Left lung (tissue), 4 donors: ENCODE measurements at regions not wholly inside any gene's neighbourhood (a gene's known extent, or its start where the extent isn't known, plus 50 kb on each side); places are given as distances from the start of the nearest gene placed in this dataset.
A peak's percentile ranks its signal among the peaks of the same experiment; 100 is the strongest.

ENCODE experiments used
- ATAC-seq: fragments of 200-7000 bp; cut with Tn5 transposase; one replicate; pipeline ENCODE4 v1.9.1; 2020; ENCODE audit warnings: moderate library complexity
- DNase-seq, 4 donors: peaks; one replicate each; pipeline ENCODE4 v3.0.0-alpha.2; 2013 to 2020
- H3K27ac ChIP-seq, 2 donors: fragments of 200-600 bp; sonication (generic) in 1 of 2; one replicate each; pipeline versions ENCODE4 v1.5.0 to v1.8.0; 2020 to 2021
- H3K27me3 ChIP-seq, 2 donors: fragments of 200-600 bp; sonication (generic) in 1 of 2; one replicate each; pipeline versions ENCODE4 v1.5.0 to v1.8.0; 2020 to 2021
- H3K36me3 ChIP-seq, 2 donors: fragments of 200-600 bp; sonication (generic) in 1 of 2; one replicate each; pipeline versions ENCODE4 v1.5.0 to v1.8.0; 2020 to 2021
- H3K4me1 ChIP-seq, 2 donors: fragments of 200-600 bp; one replicate each; pipeline ENCODE4 v1.8.0; 2021
- H3K4me3 ChIP-seq, 2 donors: fragments of 200-600 bp; sonication (generic) in 1 of 2; one replicate each; pipeline versions ENCODE4 v1.5.0 to v1.8.0; 2020 to 2021; ENCODE audit warnings: mild to moderate bottlenecking in 1 of 2
- H3K9me3 ChIP-seq, 2 donors: fragments of 200-600 bp; sonication (generic) in 1 of 2; one replicate each; pipeline versions ENCODE4 v1.5.0 to v1.8.0; 2020 to 2021
- CTCF ChIP-seq, 2 donors: fragments of 200-600 bp; sonication (generic) in 1 of 2; IDR thresholded peaks; one replicate each; pipeline versions ENCODE4 v1.5.0 to v1.8.0; 2021; ENCODE audit warnings: antibody characterized with exemption in 2 of 2
- intact Hi-C, 2 donors: fragments of 100-400 bp; cut with DNase I; formaldehyde crosslinking; loops; one replicate each; pipeline versions ENCODE4 v1.11.2 to v1.14.2; 2022
- donor health status: DM: no; HTN: yes; CAD: no.
- donor health status: DM: no; HTN: no; CAD: no.

GRCh38 chr10:71127773-71128172 lies 84.6 kb upstream of the UNC5B start:
- ATAC-seq (no peak), DNase-seq (no peak)
- no peak for TF ChIP-seq CTCF (IDR thresholded peaks at IDR 0.05)
- no peaks in the 10 kb centered on the region for H3K9me3 ChIP-seq
- no peaks in the 10 kb centered on the region for H3K36me3 ChIP-seq
- H3K27me3 ChIP-seq = peaks cover 0 to 5% of the 10 kb centered on the region in 2 donors
- intact Hi-C loops = no loop called here
- H3K4me1 ChIP-seq = no peaks in the 10 kb centered on the region
- H3K27ac ChIP-seq = no peak overlapping the region
- no peak overlapping the region for H3K4me3 ChIP-seq

DNA sequence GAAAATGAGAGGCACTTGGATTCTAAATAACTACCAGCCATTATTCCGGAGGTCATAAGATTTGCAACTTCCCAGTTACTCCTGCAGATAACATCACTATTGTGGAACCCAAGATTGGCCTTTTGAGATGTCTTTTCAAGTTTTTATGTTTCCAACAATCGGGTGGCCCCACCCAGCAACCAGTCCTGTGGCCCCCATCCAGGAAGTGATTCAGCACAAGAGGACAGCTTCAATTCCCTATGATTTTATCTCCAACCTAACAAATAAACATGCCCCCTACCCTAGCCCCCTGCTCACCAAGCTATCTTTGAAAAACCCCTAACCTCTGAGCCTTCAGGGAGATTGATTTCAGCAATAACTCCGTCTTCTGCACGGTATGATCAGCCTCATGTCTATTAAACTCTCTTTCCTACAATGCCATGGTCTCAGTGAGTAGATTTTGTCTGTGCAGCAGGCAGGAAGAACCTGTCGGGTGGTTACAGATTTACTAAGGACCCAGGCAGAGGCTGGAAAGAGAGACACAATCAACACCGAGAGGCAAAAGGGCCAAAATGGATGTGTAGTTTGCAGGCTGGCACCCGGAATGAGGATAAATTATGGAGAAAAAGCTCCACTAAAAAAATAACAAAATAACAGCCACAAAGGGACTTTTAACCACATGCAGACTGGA lies 83.9 kb upstream of the UNC5B start:
- DNase-seq (no peak), ATAC-seq (no peak)
- no peak for TF ChIP-seq CTCF (IDR thresholded peaks at IDR 0.05)
- Histone ChIP-seq H3K4me3 (no peak overlapping the region), H3K27ac (no peak overlapping the region), H3K27me3 (peaks cover 0 to 5% of the 10 kb centered on the region in 2 donors), H3K4me1 (no peaks in the 10 kb centered on the region), H3K9me3 (no peaks in the 10 kb centered on the region), H3K36me3 (no peaks in the 10 kb centered on the region)
- intact Hi-C loops = no loop called here

GRCh38 chr10:71131096-71131495 lies 81.3 kb upstream of the UNC5B start:
- intact Hi-C loops = no loop called here
- DNase-seq = no peak
- Histone ChIP-seq H3K4me1 (no peaks in the 10 kb centered on the region), H3K4me3 (no peak overlapping the region), H3K27me3 (peaks cover 0 to 1% of the 10 kb centered on the region in 2 donors), H3K36me3 (no peaks in the 10 kb centered on the region), H3K9me3 (no peaks in the 10 kb centered on the region), H3K27ac (no peak overlapping the region)
- no peak for ATAC-seq
- no peak for TF ChIP-seq CTCF (IDR thresholded peaks at IDR 0.05)

DNA sequence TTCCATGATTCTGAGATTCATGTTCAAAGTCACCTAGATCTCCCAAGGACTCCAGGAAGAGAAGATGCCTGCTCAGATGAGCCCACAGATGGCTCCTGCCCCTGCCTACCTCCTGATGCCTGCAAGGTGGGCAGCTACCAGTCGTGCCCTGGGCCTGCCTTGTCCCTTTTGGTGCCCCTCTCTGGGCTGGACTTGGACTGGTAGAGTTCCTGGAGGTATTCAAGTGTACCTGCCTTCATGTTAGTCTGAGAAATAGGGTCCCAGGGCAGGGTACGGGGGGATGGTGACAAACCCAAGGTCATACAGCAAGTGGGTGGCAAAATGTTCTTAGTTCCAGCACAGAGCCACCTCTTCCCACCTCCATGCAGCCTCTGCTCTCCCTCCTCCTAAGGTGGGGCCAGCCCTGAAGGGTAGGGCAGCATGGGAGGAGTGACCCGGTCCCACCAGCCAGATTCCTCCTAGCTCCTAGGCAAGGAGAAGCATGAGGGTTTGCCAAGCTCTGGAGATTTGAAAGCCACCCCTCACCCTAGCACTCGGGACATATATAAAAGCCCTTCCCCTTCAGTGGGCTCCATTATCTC lies 80.8 kb upstream of the UNC5B start:
- H3K27ac ChIP-seq = no peak overlapping the region
- no peak overlapping the region for H3K4me3 ChIP-seq
- no peaks in the 10 kb centered on the region for H3K36me3 ChIP-seq
- no peaks in the 10 kb centered on the region for H3K4me1 ChIP-seq
- H3K27me3 ChIP-seq = peaks cover 0 to 6% of the 10 kb centered on the region in 2 donors
- ATAC-seq (no peak), DNase-seq (no peak)
- TF ChIP-seq CTCF (IDR thresholded peaks at IDR 0.05) = no peak
- intact Hi-C loops = no loop called here
- no peaks in the 10 kb centered on the region for H3K9me3 ChIP-seq

DNA sequence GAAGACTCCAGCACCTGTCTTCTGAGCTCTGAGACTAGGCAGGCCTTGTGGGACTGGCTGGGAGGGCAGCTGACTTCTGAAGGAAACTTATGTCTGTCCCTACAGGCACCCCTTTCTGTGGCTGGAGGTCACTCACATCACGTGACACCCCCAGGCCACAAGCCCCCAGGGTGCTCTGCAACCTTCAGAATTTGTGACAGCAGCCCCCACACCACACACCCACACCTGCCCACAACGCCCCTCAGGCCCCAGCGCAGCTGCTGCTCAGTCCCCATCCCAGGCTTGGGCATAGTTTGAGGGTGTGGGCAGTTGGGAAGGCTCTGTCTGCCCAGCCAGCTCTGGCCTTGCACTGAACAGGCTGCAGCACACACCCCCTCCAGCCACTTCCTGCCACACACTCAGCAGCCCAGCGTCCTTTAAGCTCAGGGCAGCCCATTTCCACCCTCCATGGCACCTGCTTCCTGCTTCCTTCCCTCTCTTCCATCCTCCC lies 80.0 kb upstream of the UNC5B start:
- DNase-seq (peak in 1 of 4 donors; percentile 7), ATAC-seq (no peak)
- Histone ChIP-seq H3K4me1 (no peaks in the 10 kb centered on the region), H3K9me3 (no peaks in the 10 kb centered on the region), H3K4me3 (no peak overlapping the region), H3K36me3 (no peaks in the 10 kb centered on the region), H3K27ac (no peak overlapping the region), H3K27me3 (peaks cover 0 to 10% of the 10 kb centered on the region in 2 donors)
- intact Hi-C loops = no loop called here
- TF ChIP-seq CTCF (IDR thresholded peaks at IDR 0.05) = no peak
